Activated CD8-positive, alpha-beta T cell treated with anti-CD3 and anti-CD28 coated beads for 36 hours (primary cell): ENCODE measurements at regions not wholly inside any gene's neighbourhood (a gene's known extent, or its start where the extent isn't known, plus 50 kb on each side); places are given as distances from the start of the nearest gene placed in this dataset.
A peak's percentile ranks its signal among the peaks of the same experiment; 100 is the strongest.

ENCODE experiments used
- ATAC-seq: fragments of 200-7000 bp; cut with Tn5 transposase; one replicate; pipeline ENCODE4 v1.10.0; 2021; ENCODE audit warnings: mild to moderate bottlenecking, moderate library complexity
- CTCF ChIA-PET: fragments of 350-600 bp; sonication (Branson Sonifier 250); formaldehyde crosslinking; loops from one replicate; lab custom pipeline; 2021; ENCODE audit warnings: antibody characterized with exemption; lab: Charles Lee
- POLR2A ChIA-PET: fragments of 350-600 bp; sonication (Branson Sonifier 250); formaldehyde crosslinking; loops from one replicate; lab custom pipeline; 2021; ENCODE audit warnings: antibody characterized with exemption; lab: Charles Lee
- DNase-seq: peaks from one replicate; pipeline ENCODE4 v3.0.0-alpha.2; 2020
- H3K27ac Mint-ChIP-seq: one replicate; pipeline ENCODE4 v1.8.0; 2021; ENCODE audit warnings: mild to moderate bottlenecking, mixed read lengths
- H3K27me3 Mint-ChIP-seq: one replicate; pipeline ENCODE4 v1.8.0; 2021; ENCODE audit warnings: mixed read lengths
- H3K36me3 Mint-ChIP-seq: one replicate; pipeline ENCODE4 v1.8.0; 2021; ENCODE audit warnings: low read depth, mixed read lengths
- H3K4me1 Mint-ChIP-seq: one replicate; pipeline ENCODE4 v1.8.0; 2021; ENCODE audit warnings: low read depth, mixed read lengths
- H3K4me3 Mint-ChIP-seq: one replicate; pipeline ENCODE4 v1.8.0; 2021; ENCODE audit warnings: mild to moderate bottlenecking, moderate library complexity, mixed read lengths
- H3K9me3 Mint-ChIP-seq: one replicate; pipeline ENCODE4 v1.8.0; 2021; ENCODE audit warnings: mixed read lengths
- intact Hi-C: fragments of 100-400 bp; cut with micrococcal nuclease; formaldehyde crosslinking; loops from one replicate; pipeline ENCODE4 v1.10.0; 2022
- TF ChIP-seq, protein P1 (sequence below): fragments of 200-600 bp; IDR thresholded peaks from one replicate; pipeline ENCODE4 v1.8.0; 2022; ENCODE audit warnings: antibody characterized with exemption, mild to moderate bottlenecking

DNA sequence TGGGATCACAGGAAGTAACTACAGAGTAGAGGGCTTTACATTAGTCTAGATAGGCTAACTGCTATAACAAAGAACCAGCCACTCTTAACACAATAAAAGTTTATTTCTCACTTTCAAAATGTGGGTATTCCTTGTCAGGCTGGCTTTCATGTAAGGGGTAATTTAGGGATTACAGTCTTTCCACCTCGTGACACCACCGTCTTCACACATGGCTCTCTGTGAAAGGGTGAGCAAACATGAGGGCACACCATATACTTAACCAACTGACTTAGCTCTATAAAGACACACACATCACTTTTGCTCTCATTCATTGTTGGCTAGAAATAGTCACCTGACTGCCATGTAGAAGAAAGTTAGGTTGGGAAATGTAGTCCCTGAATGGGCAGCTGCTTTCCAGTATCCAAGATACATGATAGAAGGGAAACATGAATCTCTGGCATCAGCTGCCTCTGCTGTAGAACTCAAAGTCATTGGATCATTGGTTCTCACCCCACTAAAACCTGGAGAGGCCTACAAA is 66.1 kb upstream of the CRY1 start:
- no peak overlapping the region for H3K4me3 Mint-ChIP-seq
- H3K27ac Mint-ChIP-seq, result no peak overlapping the region
- no peak for DNase-seq
- intact Hi-C loops, result no loop called here
- no peak for ATAC-seq
- H3K4me1 Mint-ChIP-seq, result no peaks in the 10 kb centered on the region
- peaks cover 24% of the 10 kb centered on the region for H3K27me3 Mint-ChIP-seq
- no peaks in the 10 kb centered on the region for H3K9me3 Mint-ChIP-seq
- ChIA-PET CTCF (interaction anchor here (0.8 to 1.2 kb wide), 3 partner anchors 24 to 249 kb away, joined by 3 read pairs; no protein-coding TSS in a partner anchor), POLR2A (no interaction called here)
- TF ChIP-seq, protein P1, sequence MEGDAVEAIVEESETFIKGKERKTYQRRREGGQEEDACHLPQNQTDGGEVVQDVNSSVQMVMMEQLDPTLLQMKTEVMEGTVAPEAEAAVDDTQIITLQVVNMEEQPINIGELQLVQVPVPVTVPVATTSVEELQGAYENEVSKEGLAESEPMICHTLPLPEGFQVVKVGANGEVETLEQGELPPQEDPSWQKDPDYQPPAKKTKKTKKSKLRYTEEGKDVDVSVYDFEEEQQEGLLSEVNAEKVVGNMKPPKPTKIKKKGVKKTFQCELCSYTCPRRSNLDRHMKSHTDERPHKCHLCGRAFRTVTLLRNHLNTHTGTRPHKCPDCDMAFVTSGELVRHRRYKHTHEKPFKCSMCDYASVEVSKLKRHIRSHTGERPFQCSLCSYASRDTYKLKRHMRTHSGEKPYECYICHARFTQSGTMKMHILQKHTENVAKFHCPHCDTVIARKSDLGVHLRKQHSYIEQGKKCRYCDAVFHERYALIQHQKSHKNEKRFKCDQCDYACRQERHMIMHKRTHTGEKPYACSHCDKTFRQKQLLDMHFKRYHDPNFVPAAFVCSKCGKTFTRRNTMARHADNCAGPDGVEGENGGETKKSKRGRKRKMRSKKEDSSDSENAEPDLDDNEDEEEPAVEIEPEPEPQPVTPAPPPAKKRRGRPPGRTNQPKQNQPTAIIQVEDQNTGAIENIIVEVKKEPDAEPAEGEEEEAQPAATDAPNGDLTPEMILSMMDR, result no peak
- no peaks in the 10 kb centered on the region for H3K36me3 Mint-ChIP-seq

DNA sequence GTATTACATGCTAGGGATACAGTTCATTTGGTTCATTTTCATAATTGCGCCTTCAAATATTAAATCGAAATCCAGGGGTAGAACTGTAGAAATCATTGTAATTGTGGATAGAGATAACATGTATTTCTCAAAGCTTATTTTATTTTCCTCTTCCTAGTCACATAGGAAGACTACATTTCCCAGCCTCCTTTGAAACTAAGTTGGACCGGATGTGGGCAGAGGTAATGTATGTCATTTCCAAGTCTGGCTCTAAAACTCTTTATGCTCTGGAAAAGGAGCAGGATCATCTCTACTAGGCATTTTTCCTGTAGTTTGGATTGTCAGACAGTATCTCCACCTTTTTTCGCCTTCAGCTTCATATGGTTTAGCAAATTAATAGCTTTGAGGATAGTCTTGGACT is 70.1 kb upstream of the CRY1 start:
- no peak overlapping the region for H3K27ac Mint-ChIP-seq
- ChIA-PET POLR2A (no interaction called here), CTCF (no interaction called here)
- H3K9me3 Mint-ChIP-seq, result no peaks in the 10 kb centered on the region
- DNase-seq, result no peak
- no peaks in the 10 kb centered on the region for H3K36me3 Mint-ChIP-seq
- no peak for ATAC-seq
- intact Hi-C loops, result no loop called here
- peaks cover 15% of the 10 kb centered on the region for H3K27me3 Mint-ChIP-seq
- H3K4me3 Mint-ChIP-seq, result no peak overlapping the region
- TF ChIP-seq, protein P1, result no peak
- H3K4me1 Mint-ChIP-seq, result no peaks in the 10 kb centered on the region

DNA sequence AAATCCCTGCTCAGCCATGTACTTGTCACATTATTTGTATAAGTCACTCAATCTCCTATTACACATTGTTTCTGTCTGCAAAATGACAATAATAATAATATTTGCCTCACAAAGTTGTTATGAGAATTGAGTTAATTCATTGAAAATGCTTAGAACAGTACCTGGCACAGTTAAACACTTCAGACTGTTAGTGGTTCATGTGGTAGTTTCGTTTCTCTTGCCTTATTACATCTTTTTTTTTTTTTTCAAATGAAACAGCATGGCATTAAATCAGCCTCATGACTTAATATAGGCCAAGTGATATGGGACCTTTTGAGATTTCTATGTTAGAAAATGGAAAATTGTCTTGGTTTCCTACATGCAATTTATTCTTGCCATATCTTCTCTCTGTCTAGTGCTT is 71.0 kb upstream of the CRY1 start:
- no peak for ATAC-seq

DNA sequence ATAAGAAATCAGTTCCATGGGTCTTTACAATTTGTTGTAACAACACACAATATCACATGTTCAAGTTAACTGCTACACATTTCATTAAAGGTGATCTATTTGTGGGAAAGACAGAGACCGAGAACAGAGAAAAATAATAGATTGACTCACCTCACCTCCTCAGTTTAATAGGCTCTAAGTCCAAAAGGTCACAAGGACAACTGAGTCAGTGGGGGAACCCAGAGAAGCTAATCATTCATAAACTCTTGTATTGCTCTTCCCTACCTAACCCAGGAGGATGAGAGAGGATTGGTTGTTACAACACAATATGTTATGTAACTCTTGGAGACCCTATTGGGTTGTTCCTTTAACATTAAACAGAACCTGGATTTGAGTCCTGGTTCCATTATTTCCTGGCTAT is 72.2 kb upstream of the CRY1 start:
- TF ChIP-seq, protein P1, result no peak
- ChIA-PET POLR2A (no interaction called here), CTCF (no interaction called here)
- no peaks in the 10 kb centered on the region for H3K9me3 Mint-ChIP-seq
- peaks cover 11% of the 10 kb centered on the region for H3K27me3 Mint-ChIP-seq
- H3K4me1 Mint-ChIP-seq, result no peaks in the 10 kb centered on the region
- ATAC-seq (peak; percentile 60), DNase-seq (no peak)
- intact Hi-C loops, result no loop called here
- no peaks in the 10 kb centered on the region for H3K36me3 Mint-ChIP-seq
- H3K4me3 Mint-ChIP-seq, result no peak overlapping the region
- no peak overlapping the region for H3K27ac Mint-ChIP-seq

More for the DNA sequence above, 71.0 kb upstream of the CRY1 start:
- intact Hi-C loops, result no loop called here
- POLR2A ChIA-PET, result no interaction called here
- CTCF ChIA-PET, result no interaction called here
- Mint-ChIP-seq H3K36me3 (no peaks in the 10 kb centered on the region), H3K27ac (no peak overlapping the region), H3K4me1 (no peaks in the 10 kb centered on the region), H3K27me3 (peaks cover 11% of the 10 kb centered on the region), H3K4me3 (no peak overlapping the region), H3K9me3 (no peaks in the 10 kb centered on the region)
- TF ChIP-seq, protein P1, result no peak
- no peak for DNase-seq

DNA sequence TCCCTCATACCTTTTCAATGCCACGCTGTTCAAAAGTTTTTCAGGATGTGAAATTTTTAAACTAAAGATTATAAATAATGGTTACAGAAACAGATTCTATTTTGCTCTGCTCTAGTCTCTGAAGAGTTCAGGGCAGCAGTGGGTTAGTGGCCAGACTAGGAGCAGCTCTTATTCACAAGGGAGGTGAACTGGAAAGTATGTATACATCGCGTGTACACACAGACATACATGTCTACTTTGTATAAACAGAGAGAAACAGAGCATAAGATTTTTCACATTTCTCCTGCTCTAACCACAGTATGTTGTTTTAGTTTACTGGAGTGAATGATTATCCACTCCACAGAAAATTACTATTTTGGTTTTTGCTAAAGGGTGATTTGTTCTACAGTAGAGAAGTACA is 74.4 kb upstream of the CRY1 start:
- DNase-seq, result no peak
- intact Hi-C loops, result no loop called here
- H3K27me3 Mint-ChIP-seq, result peaks cover 1% of the 10 kb centered on the region
- ChIA-PET POLR2A (no interaction called here), CTCF (no interaction called here)
- H3K36me3 Mint-ChIP-seq, result no peaks in the 10 kb centered on the region
- TF ChIP-seq, protein P1, result no peak
- no peaks in the 10 kb centered on the region for H3K9me3 Mint-ChIP-seq
- ATAC-seq, result no peak
- no peaks in the 10 kb centered on the region for H3K4me1 Mint-ChIP-seq
- H3K4me3 Mint-ChIP-seq, result no peak overlapping the region
- H3K27ac Mint-ChIP-seq, result no peak overlapping the region
